GM10248 (cell line): ENCODE measurements at regions not wholly inside any gene's neighbourhood (a gene's known extent, or its start where the extent isn't known, plus 50 kb on each side); places are given as distances from the start of the nearest gene placed in this dataset.

Experiments
- CTCF ChIA-PET: fragments of 300-600 bp; sonication (Branson Sonifier 250); formaldehyde crosslinking; extraction: SDS; loops from one replicate; lab custom pipeline; 2021; ENCODE audit warnings: antibody characterized with exemption; lab: Yijun Ruan, JAX
- POLR2A ChIA-PET: fragments of 350-650 bp; sonication (Branson Sonifier 250); formaldehyde crosslinking; extraction: SDS; loops from one replicate; lab custom pipeline; 2020; ENCODE audit warnings: antibody characterized with exemption; lab: Yijun Ruan, JAX
- DNase-seq: peaks from one replicate; pipeline ENCODE4 v3.0.0; 2012; ENCODE audit errors: extremely low spot score
- CTCF ChIP-seq: IDR thresholded peaks from 2 replicates; pipeline ENCODE4 v1.5.1; 2012; ENCODE audit warnings: mild to moderate bottlenecking, low read depth; ENCODE audit errors: extremely low read depth, missing control alignments, control extremely low read depth

GRCh38 chr16:87163637-87164036 is 153.6 kb downstream of the C16orf95 start:
- DNase-seq, result no peak
- TF ChIP-seq CTCF, result no peak
- ChIA-PET POLR2A (interaction anchor here (0.6 kb wide), 1 partner anchor 1009 kb away, joined by 3 read pairs; no protein-coding TSS in a partner anchor), CTCF (no interaction called here)

- ChIA-PET CTCF (no interaction called here), POLR2A (no interaction called here)
- DNase-seq, result no peak
- no peak for TF ChIP-seq CTCF
Measured at GRCh38 chr16:87165151-87165550, 152.0 kb downstream of the C16orf95 start.

GRCh38 chr16:87165885-87166284 is 151.3 kb downstream of the C16orf95 start:
- ChIA-PET CTCF (no interaction called here), POLR2A (no interaction called here)
- no peak for TF ChIP-seq CTCF
- DNase-seq, result no peak

- TF ChIP-seq CTCF, result no peak
- ChIA-PET CTCF (no interaction called here), POLR2A (no interaction called here)
- DNase-seq, result no peak
Measured at GRCh38 chr16:87166321-87166720, 150.9 kb downstream of the C16orf95 start.

GRCh38 chr16:87166934-87167333 is 150.3 kb downstream of the C16orf95 start:
- no peak for DNase-seq
- TF ChIP-seq CTCF, result no peak
- ChIA-PET POLR2A (no interaction called here), CTCF (interaction anchor here (1.1 kb wide), 1 partner anchor 38 kb away, joined by 3 read pairs; no protein-coding TSS in a partner anchor)

- TF ChIP-seq CTCF, result no peak
- CTCF ChIA-PET, result no interaction called here
- DNase-seq, result no peak
- POLR2A ChIA-PET, result no interaction called here
Measured at GRCh38 chr16:87169509-87169995, 147.6 kb downstream of the C16orf95 start.
